HepG2 (cell line): ENCODE measurements at regions not wholly inside any gene's neighbourhood (a gene's known extent, or its start where the extent isn't known, plus 50 kb on each side); places are given as distances from the start of the nearest gene placed in this dataset.

Experiments used
- ATAC-seq: fragments of 200-7000 bp; cut with Tn5 transposase; 3 replicates; pipeline ENCODE4 v1.9.1; 2020; ENCODE audit warnings: mild to moderate bottlenecking, moderate library complexity
- BruUV-seq: library from RNA; stranded (reverse); fragments of 400-500 nt; replicated peaks from 2 replicates; lab custom pipeline; 2021; lab: Mats Ljungman, UMichigan
- CTCF ChIA-PET: fragments of 300-600 bp; formaldehyde crosslinking; extraction: SDS; loops from one replicate; lab custom pipeline; 2021; ENCODE audit warnings: low total read pairs, inconsistent platforms, low intra/inter-chr PET ratio; lab: Yijun Ruan, JAX
- POLR2A ChIA-PET: fragments of 350-600 bp; sonication (Branson Sonifier 250); formaldehyde crosslinking; loops from one replicate; lab custom pipeline; 2020; ENCODE audit warnings: antibody characterized with exemption, inconsistent platforms; lab: Yijun Ruan, JAX
- DNase-seq: peaks from one replicate; pipeline ENCODE4 v3.0.0-alpha.2; 2015; ENCODE audit warnings: low spot score
- FAIRE-seq: peaks from 3 replicates; lab custom pipeline; 2011; peaks lifted over from hg19 to GRCh38; lab: Jason Lieb, UNC
- H2AFZ ChIP-seq: one replicate; pipeline ENCODE4 v1.6.1; 2011; ENCODE audit warnings: low read length, inconsistent platforms
- H3K27ac ChIP-seq: fragments of 300-600 bp; 3 replicates; pipeline ENCODE4 v1.8.0; 2011; ENCODE audit warnings: mixed run types, mild to moderate bottlenecking, mixed read lengths, low read length, inconsistent platforms; ENCODE audit not compliant: insufficient read depth; ENCODE audit errors: extremely low read length
- H3K27me3 ChIP-seq, 2 experiments: fragments of 200-600 bp in 1 of 2; 2 replicates in 1 of 2; 3 replicates in 1 of 2; pipeline versions ENCODE4 v1.6.0 to v1.8.0; 2011; ENCODE audit warnings: low read length in 2 of 2, mild to moderate bottlenecking in 2 of 2, moderate library complexity in 2 of 2, inconsistent platforms in 1 of 2; ENCODE audit not compliant: insufficient read depth in 2 of 2, control insufficient read depth in 1 of 2
- H3K36me3 ChIP-seq, 2 experiments: fragments of 200-600 bp in 1 of 2; replicated peaks in 1 of 2; 2 replicates in 1 of 2; 3 replicates in 1 of 2; pipeline versions ENCODE4 v1.5.1 to v1.8.0; 2011; ENCODE audit warnings: low read length in 2 of 2, inconsistent platforms in 1 of 2; ENCODE audit not compliant: insufficient read depth in 2 of 2, control insufficient read depth in 1 of 2
- H3K4me1 ChIP-seq: 2 replicates; pipeline ENCODE4 v1.5.1; 2012; ENCODE audit warnings: low read length, inconsistent platforms; ENCODE audit not compliant: insufficient read depth
- H3K4me2 ChIP-seq: 2 replicates; pipeline ENCODE4 v1.6.0; 2011; ENCODE audit warnings: low read depth, low read length, inconsistent platforms
- H3K4me3 ChIP-seq, 3 experiments: fragments of 200-600 bp in 1 of 3; sonication (generic), shearing (Covaris generic) in 1 of 3; replicated peaks in 1 of 3; 2 replicates each; pipeline ENCODE4 v1.5.1; 2011 to 2016; ENCODE audit warnings: low read length in 3 of 3, inconsistent platforms in 2 of 3, low read depth in 2 of 3, mild to moderate bottlenecking in 2 of 3, control low read depth in 1 of 3, mixed read lengths in 1 of 3; ENCODE audit not compliant: insufficient read depth in 1 of 3
- H3K79me2 ChIP-seq: one replicate; pipeline ENCODE4 v1.6.1; 2011; ENCODE audit warnings: low read length, inconsistent platforms; ENCODE audit not compliant: insufficient read depth
- H3K9ac ChIP-seq: 2 replicates; pipeline ENCODE4 v1.6.0; 2011; ENCODE audit warnings: mild to moderate bottlenecking, low read depth, low read length, inconsistent platforms; ENCODE audit not compliant: insufficient read depth
- H3K9me3 ChIP-seq: 2 replicates; pipeline ENCODE4 v1.5.1; 2012; ENCODE audit warnings: mild to moderate bottlenecking, low read length
- H4K20me1 ChIP-seq: 2 replicates; pipeline ENCODE4 v1.6.0; 2011; ENCODE audit warnings: inconsistent platforms, mild to moderate bottlenecking, low read length, moderate library complexity; ENCODE audit not compliant: insufficient read depth
- AGO2 ChIP-seq: fragments of 200-400 bp; formaldehyde crosslinking; optimal IDR thresholded peaks from 2 replicates; pipeline ENCODE3; 2017; ENCODE audit warnings: mild to moderate bottlenecking, low read depth, low read length, moderate library complexity
- ESRRA ChIP-seq: sonication (generic); formaldehyde crosslinking; IDR thresholded peaks from 2 replicates; pipeline ENCODE4 v1.5.1; 2020; ENCODE audit warnings: mild to moderate bottlenecking, low read depth, missing genetic modification reagents
- NFE2L2 ChIP-seq: fragments of 150-350 bp; IDR thresholded peaks from 2 replicates; pipeline ENCODE4 v1.6.1; 2014; ENCODE audit warnings: low read length
- PCBP2 ChIP-seq: fragments of 200-400 bp; formaldehyde crosslinking; optimal IDR thresholded peaks from 2 replicates; pipeline ENCODE3; 2018; ENCODE audit warnings: low read length, low read depth; ENCODE audit not compliant: poor library complexity, severe bottlenecking
- POLR2G ChIP-seq: fragments of 200-400 bp; formaldehyde crosslinking; IDR thresholded peaks from 2 replicates; pipeline ENCODE4 v1.6.1; 2018; ENCODE audit warnings: mild to moderate bottlenecking, low read depth, low read length, moderate library complexity
- REXO4 ChIP-seq: sonication (generic); formaldehyde crosslinking; IDR thresholded peaks from 2 replicates; pipeline ENCODE4 v1.8.0; 2022; ENCODE audit warnings: missing genetic modification reagents, mild to moderate bottlenecking, borderline replicate concordance
- TARDBP ChIP-seq: sonication (generic); formaldehyde crosslinking; IDR thresholded peaks from 2 replicates; pipeline ENCODE4 v1.8.0; 2022; ENCODE audit warnings: mild to moderate bottlenecking, missing genetic modification reagents
- ZC3H13 ChIP-seq: sonication (generic); formaldehyde crosslinking; IDR thresholded peaks from 2 replicates; pipeline ENCODE4 v1.8.1; 2023; ENCODE audit warnings: mild to moderate bottlenecking, missing genetic modification reagents, moderate library complexity
- ZNF331 ChIP-seq: sonication (generic); formaldehyde crosslinking; IDR thresholded peaks from 2 replicates; pipeline ENCODE4 v1.4.0; 2020; ENCODE audit warnings: missing genetic modification reagents
- ZNF567 ChIP-seq: sonication (generic); formaldehyde crosslinking; IDR thresholded peaks from 2 replicates; pipeline ENCODE4 v1.8.1; 2023; ENCODE audit warnings: mild to moderate bottlenecking, missing genetic modification reagents, borderline replicate concordance
- ZNF629 ChIP-seq: sonication (generic); formaldehyde crosslinking; conservative IDR thresholded peaks from 2 replicates; pipeline ENCODE4 v1.5.0; 2020; ENCODE audit warnings: missing genetic modification reagents
- WGBS: methylation state at CpG from one replicate; pipeline ENCODE4 v1.1.6; 2017; ENCODE audit warnings: low lambda C conversion rate; 5-methylcytosine and 5-hydroxymethylcytosine counted together
- in situ Hi-C: cut with HindIII; loops from 2 replicates; pipeline ENCODE4 v1.10.0; 2017; ENCODE audit warnings: low pct_unique_long_range_greater_than_20kb; ENCODE audit not compliant: extremely low pct_ligation_motif_present
- intact Hi-C: fragments of 100-400 bp; cut with micrococcal nuclease; formaldehyde crosslinking; loops from one replicate; pipeline ENCODE4 v1.10.0; 2022; ENCODE audit not compliant: unreplicated experiment
- TF ChIP-seq, protein P1 (sequence below): sonication (generic); formaldehyde crosslinking; IDR thresholded peaks from 2 replicates; pipeline ENCODE4 v1.4.0; 2020; ENCODE audit warnings: missing genetic modification reagents, borderline replicate concordance
- TF ChIP-seq, protein P2 (sequence below): sonication (generic); formaldehyde crosslinking; IDR thresholded peaks from 2 replicates; pipeline ENCODE4 v1.9.0; 2021; ENCODE audit warnings: missing genetic modification reagents, borderline replicate concordance
- TF ChIP-seq, protein P3 (sequence below): sonication (generic); formaldehyde crosslinking; IDR thresholded peaks from 2 replicates; pipeline ENCODE4 v1.5.1; 2020; ENCODE audit warnings: mild to moderate bottlenecking, moderate library complexity, missing genetic modification reagents
- TF ChIP-seq, protein P4 (sequence below): sonication (generic); formaldehyde crosslinking; IDR thresholded peaks from 2 replicates; pipeline ENCODE4 v1.8.0; 2022; ENCODE audit warnings: missing genetic modification reagents, low read depth, mild to moderate bottlenecking, borderline replicate concordance
- TF ChIP-seq, protein P5 (sequence below): sonication (generic); formaldehyde crosslinking; IDR thresholded peaks from 2 replicates; pipeline ENCODE4 v1.8.1; 2023; ENCODE audit warnings: missing genetic modification reagents, inconsistent platforms, borderline replicate concordance

DNA sequence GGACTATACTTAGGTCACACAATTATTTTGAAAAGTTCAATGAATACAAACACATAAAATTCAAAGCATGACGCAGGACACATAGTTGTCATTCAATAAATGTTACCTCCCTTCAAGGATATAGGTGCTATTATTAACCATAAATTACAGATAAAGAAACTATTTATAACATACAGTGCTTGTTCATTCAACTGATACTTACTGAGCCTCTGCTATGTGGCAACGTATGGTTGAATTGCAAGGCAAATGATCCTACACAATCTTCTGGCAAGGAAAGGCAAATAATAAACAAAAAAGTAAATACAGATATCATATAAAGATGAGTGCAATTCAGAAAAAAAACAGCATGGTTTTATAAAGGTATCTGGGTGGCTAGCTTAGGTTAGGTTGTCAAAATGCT is 614.7 kb downstream of the LTN1 start:
- BruUV-seq = no TSS peak
- 51% methylated on average over 2 of the region's 2 CpGs for WGBS
- intact Hi-C loops (no loop called here), in situ Hi-C loops (no loop called here)
- TF ChIP-seq TARDBP (no peak), POLR2G (no peak), ZNF567 (no peak), NFE2L2 (no peak), AGO2 (no peak), ZNF331 (CRISPR knock-in tag) (no peak), ESRRA (CRISPR knock-in tag) (no peak), ZC3H13 (CRISPR knock-in tag) (no peak), ZNF629 (no peak), PCBP2 (no peak), REXO4 (CRISPR knock-in tag) (no peak)
- TF ChIP-seq, protein P1, sequence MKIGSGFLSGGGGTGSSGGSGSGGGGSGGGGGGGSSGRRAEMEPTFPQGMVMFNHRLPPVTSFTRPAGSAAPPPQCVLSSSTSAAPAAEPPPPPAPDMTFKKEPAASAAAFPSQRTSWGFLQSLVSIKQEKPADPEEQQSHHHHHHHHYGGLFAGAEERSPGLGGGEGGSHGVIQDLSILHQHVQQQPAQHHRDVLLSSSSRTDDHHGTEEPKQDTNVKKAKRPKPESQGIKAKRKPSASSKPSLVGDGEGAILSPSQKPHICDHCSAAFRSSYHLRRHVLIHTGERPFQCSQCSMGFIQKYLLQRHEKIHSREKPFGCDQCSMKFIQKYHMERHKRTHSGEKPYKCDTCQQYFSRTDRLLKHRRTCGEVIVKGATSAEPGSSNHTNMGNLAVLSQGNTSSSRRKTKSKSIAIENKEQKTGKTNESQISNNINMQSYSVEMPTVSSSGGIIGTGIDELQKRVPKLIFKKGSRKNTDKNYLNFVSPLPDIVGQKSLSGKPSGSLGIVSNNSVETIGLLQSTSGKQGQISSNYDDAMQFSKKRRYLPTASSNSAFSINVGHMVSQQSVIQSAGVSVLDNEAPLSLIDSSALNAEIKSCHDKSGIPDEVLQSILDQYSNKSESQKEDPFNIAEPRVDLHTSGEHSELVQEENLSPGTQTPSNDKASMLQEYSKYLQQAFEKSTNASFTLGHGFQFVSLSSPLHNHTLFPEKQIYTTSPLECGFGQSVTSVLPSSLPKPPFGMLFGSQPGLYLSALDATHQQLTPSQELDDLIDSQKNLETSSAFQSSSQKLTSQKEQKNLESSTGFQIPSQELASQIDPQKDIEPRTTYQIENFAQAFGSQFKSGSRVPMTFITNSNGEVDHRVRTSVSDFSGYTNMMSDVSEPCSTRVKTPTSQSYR = no peak
- TF ChIP-seq, protein P2, sequence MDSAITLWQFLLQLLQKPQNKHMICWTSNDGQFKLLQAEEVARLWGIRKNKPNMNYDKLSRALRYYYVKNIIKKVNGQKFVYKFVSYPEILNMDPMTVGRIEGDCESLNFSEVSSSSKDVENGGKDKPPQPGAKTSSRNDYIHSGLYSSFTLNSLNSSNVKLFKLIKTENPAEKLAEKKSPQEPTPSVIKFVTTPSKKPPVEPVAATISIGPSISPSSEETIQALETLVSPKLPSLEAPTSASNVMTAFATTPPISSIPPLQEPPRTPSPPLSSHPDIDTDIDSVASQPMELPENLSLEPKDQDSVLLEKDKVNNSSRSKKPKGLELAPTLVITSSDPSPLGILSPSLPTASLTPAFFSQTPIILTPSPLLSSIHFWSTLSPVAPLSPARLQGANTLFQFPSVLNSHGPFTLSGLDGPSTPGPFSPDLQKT (CRISPR knock-in tag) = no peak
- TF ChIP-seq, protein P3, sequence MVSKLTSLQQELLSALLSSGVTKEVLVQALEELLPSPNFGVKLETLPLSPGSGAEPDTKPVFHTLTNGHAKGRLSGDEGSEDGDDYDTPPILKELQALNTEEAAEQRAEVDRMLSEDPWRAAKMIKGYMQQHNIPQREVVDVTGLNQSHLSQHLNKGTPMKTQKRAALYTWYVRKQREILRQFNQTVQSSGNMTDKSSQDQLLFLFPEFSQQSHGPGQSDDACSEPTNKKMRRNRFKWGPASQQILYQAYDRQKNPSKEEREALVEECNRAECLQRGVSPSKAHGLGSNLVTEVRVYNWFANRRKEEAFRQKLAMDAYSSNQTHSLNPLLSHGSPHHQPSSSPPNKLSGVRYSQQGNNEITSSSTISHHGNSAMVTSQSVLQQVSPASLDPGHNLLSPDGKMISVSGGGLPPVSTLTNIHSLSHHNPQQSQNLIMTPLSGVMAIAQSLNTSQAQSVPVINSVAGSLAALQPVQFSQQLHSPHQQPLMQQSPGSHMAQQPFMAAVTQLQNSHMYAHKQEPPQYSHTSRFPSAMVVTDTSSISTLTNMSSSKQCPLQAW = no peak
- TF ChIP-seq, protein P4, sequence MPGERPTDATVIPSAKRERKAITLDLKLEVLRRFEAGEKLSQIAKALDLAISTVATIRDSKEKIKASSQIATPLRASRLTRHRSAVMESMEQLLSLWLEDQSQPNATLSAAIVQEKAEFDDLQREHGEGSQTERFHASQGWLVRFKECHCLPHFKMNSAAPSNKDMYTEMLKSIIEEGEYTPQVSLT (CRISPR knock-in tag) = no peak
- TF ChIP-seq, protein P5, sequence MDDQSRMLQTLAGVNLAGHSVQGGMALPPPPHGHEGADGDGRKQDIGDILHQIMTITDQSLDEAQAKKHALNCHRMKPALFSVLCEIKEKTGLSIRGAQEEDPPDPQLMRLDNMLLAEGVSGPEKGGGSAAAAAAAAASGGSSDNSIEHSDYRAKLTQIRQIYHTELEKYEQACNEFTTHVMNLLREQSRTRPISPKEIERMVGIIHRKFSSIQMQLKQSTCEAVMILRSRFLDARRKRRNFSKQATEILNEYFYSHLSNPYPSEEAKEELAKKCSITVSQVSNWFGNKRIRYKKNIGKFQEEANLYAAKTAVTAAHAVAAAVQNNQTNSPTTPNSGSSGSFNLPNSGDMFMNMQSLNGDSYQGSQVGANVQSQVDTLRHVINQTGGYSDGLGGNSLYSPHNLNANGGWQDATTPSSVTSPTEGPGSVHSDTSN = no peak
- Histone ChIP-seq H3K36me3 (no peaks in the 10 kb centered on the region), H3K4me2 (no peak overlapping the region), H3K4me3 (no peak overlapping the region), H3K27me3 (no peaks in the 10 kb centered on the region), H3K4me1 (no peaks in the 10 kb centered on the region), H3K27ac (no peak overlapping the region), H2AFZ (no peak overlapping the region), H3K9ac (no peak overlapping the region), H4K20me1 (no peaks in the 10 kb centered on the region), H3K9me3 (peaks cover 93% of the 10 kb centered on the region), H3K79me2 (no peaks in the 10 kb centered on the region)
- DNase-seq (no peak), ATAC-seq (no peak), FAIRE-seq (no peak)
- ChIA-PET CTCF (no interaction called here), POLR2A (no interaction called here)
